ENCODE measurements at regions not wholly inside any gene's neighbourhood (a gene's known extent, or its start where the extent isn't known, plus 50 kb on each side); places are given as distances from the start of the nearest gene placed in this dataset.

DNA sequence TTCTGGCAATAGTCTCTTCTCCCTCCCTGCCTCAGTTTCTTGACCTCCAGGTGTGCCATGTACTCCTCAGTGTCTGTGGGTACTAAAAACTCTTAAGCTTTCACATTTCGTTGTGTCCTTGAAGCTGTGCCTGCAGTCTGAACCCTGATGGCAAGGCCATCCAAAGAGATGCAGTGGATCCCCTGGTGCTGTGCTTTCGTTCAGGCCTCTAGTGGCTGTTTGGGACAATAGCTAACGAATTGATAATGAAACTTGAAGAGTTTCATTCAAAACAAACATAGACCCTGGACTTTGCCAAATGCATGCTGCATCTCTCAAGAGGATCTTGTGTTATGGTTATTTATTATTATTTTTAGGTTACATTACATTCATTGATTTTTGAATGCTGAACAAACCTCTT is 523.1 kb upstream of the FSIP2 start:
- POLR2A ChIA-PET (ENCODE audit: partially characterized antibody) = no interaction called here

More for the DNA sequence above, 523.1 kb upstream of the FSIP2 start:
- no peak overlapping the region for H3K23ac ChIP-seq (ENCODE audit: insufficient read length)
- TF ChIP-seq, protein P1, sequence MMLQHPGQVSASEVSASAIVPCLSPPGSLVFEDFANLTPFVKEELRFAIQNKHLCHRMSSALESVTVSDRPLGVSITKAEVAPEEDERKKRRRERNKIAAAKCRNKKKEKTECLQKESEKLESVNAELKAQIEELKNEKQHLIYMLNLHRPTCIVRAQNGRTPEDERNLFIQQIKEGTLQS (IDR thresholded peaks at IDR 0.05; ENCODE audit: insufficient read depth, low read depth, low read length) = no peak
- TF ChIP-seq SIN3A (conservative IDR thresholded peaks at IDR 0.05 in 1 of 2, IDR thresholded peaks at IDR 0.05 in 1 of 2; ENCODE audit: low read depth in 1 of 2, low read length in 2 of 2) (no peak), CEBPB (IDR thresholded peaks at IDR 0.05; ENCODE audit: low read depth, low read length) (no peak), RAD21 (IDR thresholded peaks at IDR 0.05 in 1 of 2, conservative IDR thresholded peaks at IDR 0.05 in 1 of 2; ENCODE audit: low read depth in 2 of 2, low read length in 2 of 2) (peak; percentile 31 to 50)
- TF ChIP-seq, protein P2, sequence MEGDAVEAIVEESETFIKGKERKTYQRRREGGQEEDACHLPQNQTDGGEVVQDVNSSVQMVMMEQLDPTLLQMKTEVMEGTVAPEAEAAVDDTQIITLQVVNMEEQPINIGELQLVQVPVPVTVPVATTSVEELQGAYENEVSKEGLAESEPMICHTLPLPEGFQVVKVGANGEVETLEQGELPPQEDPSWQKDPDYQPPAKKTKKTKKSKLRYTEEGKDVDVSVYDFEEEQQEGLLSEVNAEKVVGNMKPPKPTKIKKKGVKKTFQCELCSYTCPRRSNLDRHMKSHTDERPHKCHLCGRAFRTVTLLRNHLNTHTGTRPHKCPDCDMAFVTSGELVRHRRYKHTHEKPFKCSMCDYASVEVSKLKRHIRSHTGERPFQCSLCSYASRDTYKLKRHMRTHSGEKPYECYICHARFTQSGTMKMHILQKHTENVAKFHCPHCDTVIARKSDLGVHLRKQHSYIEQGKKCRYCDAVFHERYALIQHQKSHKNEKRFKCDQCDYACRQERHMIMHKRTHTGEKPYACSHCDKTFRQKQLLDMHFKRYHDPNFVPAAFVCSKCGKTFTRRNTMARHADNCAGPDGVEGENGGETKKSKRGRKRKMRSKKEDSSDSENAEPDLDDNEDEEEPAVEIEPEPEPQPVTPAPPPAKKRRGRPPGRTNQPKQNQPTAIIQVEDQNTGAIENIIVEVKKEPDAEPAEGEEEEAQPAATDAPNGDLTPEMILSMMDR (IDR thresholded peaks at IDR 0.05; ENCODE audit: control extremely low read depth in 1 of 3, insufficient read depth in 1 of 3, low read depth in 1 of 3, low read length in 3 of 3) = peak; percentile 5 to 53 (median 24); a peak in 3 of 4 replicates
- no peak overlapping the region for H2BK5ac ChIP-seq (ENCODE audit: low read depth, low read length)
- CTCF ChIA-PET (ENCODE audit: partially characterized antibody) = interaction anchor here (1.0 to 1.7 kb wide), 3 partner anchors 11 to 523 kb away, joined by 3 to 4 read pairs (median 3); partner anchors contain the start of gene FSIP2
- no peak overlapping the region for H2BK20ac ChIP-seq (ENCODE audit: low read length)
- no peak overlapping the region for H3K4ac ChIP-seq (replicated peaks; ENCODE audit: insufficient read length, low read depth, low read length)
- H4K8ac ChIP-seq (ENCODE audit: extremely low read depth, insufficient read depth, low read length) = no peak overlapping the region
- no peak overlapping the region for H3K14ac ChIP-seq (ENCODE audit: insufficient read length)
- no peak overlapping the region for H4K5ac ChIP-seq (ENCODE audit: insufficient read length, low read depth, low read length)
- no peaks in the 10 kb centered on the region for H3K27me3 ChIP-seq (replicated peaks in 1 of 4; ENCODE audit: control insufficient read depth in 3 of 4, extremely low read depth in 1 of 4, insufficient read depth in 3 of 4, low read length in 3 of 4)
- no peak overlapping the region for H2BK120ac ChIP-seq (replicated peaks; ENCODE audit: low read depth, low read length)
- DNase-seq (ENCODE audit: low read depth in 1 of 2, low spot score in 2 of 2) (peak in 1 of 2 experiments; percentile 3), FAIRE-seq (peak; percentile 36)
- 50% methylated on average over 3 of the region's 3 CpGs; no CpG with 5 or more reads in 1 of the 2 experiments for WGBS, 2 experiments (ENCODE audit: extremely low coverage in 1 of 2, insufficient coverage in 1 of 2, insufficient read length in 1 of 2, insufficient replicate concordance in 2 of 2, low coverage in 1 of 2, low lambda C conversion rate in 2 of 2, missing lambda C conversion rate in 1 of 2)
- no peaks in the 10 kb centered on the region for H3K23me2 ChIP-seq (ENCODE audit: low read depth, low read length)
- H4K91ac ChIP-seq (replicated peaks; ENCODE audit: insufficient read length, low read length) = no peak overlapping the region
- H3K4me1 ChIP-seq (replicated peaks in 1 of 4; ENCODE audit: control insufficient read depth in 3 of 4, insufficient read depth in 4 of 4, low read length in 3 of 4) = peaks cover 0 to 2% (median 0%) of the 10 kb centered on the region in 4 experiments; a peak in 1 of 7 replicates
- H3K9ac ChIP-seq (replicated peaks in 1 of 4; ENCODE audit: extremely low read depth in 1 of 4, low read depth in 3 of 4, low read length in 3 of 4) = no peak overlapping the region
- no peak overlapping the region for H3K27ac ChIP-seq (ENCODE audit: low read depth, low read length)
- H3K56ac ChIP-seq (replicated peaks; ENCODE audit: insufficient read length, low read depth, low read length) = no peak overlapping the region
- H3K18ac ChIP-seq (ENCODE audit: extremely low read depth, low read length) = no peak overlapping the region
- no peaks in the 10 kb centered on the region for H3K79me2 ChIP-seq (ENCODE audit: control insufficient read depth in 1 of 2, insufficient read depth in 2 of 2, low read length in 2 of 2)
- no peak overlapping the region for H3K4me3 ChIP-seq (ENCODE audit: extremely low read depth in 1 of 4, insufficient read depth in 2 of 4, low read depth in 3 of 4, low read length in 4 of 4)
- H2BK15ac ChIP-seq (ENCODE audit: low read length) = no peak overlapping the region
- H3K4me2 ChIP-seq (ENCODE audit: insufficient read depth in 1 of 2, low read depth in 2 of 2, low read length in 2 of 2) = no peak overlapping the region
- H2BK12ac ChIP-seq (ENCODE audit: low read depth, low read length) = no peak overlapping the region
- no peak overlapping the region for H2AK5ac ChIP-seq (ENCODE audit: low read depth, low read length)
- H2AFZ ChIP-seq (ENCODE audit: low read length) = peak overlapping the region; percentile 79
- no peaks in the 10 kb centered on the region for H4K20me1 ChIP-seq (replicated peaks in 1 of 2; ENCODE audit: control insufficient read depth in 1 of 2, insufficient read depth in 2 of 2, low read length in 2 of 2)
- H3K36me3 ChIP-seq (ENCODE audit: control insufficient read depth in 2 of 4, insufficient read depth in 4 of 4, low read length in 3 of 4) = no peaks in the 10 kb centered on the region
- no peaks in the 10 kb centered on the region for H3K79me1 ChIP-seq (ENCODE audit: low read depth, low read length)
- no peaks in the 10 kb centered on the region for H3K9me3 ChIP-seq (ENCODE audit: insufficient read depth in 2 of 2, low read depth in 1 of 2, low read length in 1 of 2)

Data from H1 (cell line).